GM18498 (cell line): ENCODE measurements at regions not wholly inside any gene's neighbourhood (a gene's known extent, or its start where the extent isn't known, plus 50 kb on each side); places are given as distances from the start of the nearest gene placed in this dataset.

Source experiments
- ATAC-seq: cut with Tn5 transposase; IDR thresholded peaks from one replicate; pipeline ENCODE4 v1.9.1; 2021; ENCODE audit warnings: mild to moderate bottlenecking, moderate library complexity; ENCODE audit not compliant: unreplicated experiment

DNA sequence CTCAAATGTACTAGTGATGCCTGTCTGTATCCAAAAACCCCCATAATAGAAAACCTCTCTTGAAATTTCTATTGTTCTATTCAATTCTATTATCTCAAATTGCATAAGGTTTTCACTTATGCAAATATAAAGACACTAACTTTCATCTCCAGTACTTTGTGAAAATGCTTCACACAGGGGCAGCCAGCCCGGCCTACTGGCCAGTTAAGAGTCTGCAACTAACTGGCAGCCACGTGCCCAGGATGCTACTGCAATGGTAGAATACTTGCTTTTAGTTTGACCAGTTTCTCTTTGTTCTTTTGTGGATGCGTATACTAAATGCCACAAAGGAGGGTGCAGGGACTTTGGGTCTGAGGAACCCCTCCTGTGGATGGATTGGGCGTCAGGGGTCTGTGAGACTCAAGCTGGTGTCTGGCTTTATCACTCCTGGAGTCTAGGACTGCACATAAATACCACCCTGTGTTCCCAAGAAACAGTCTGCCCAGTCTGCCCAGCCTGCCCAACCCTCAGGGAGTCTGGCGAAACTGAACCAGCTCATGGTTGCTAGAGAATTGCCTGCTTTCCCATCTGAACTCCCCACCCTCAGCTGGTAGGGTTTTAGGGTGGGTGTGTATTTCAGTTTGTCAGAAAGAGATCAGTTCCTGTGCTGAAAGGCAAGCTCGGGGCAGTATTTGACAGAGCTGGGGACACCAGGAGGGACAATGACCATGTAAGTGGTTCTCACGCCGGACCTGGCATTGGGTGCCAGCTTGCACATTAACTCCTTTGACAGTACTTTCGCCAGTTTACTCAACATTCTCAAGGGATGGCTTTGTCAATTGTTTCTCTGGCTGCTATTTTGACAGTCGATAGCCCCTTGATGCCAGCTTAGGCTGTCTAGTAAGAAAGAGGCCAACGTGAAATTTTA is 558.2 kb upstream of the JAG1 start:
- ATAC-seq: no peak

GRCh38 chr20:11232896-11233295 is 559.1 kb upstream of the JAG1 start:
- no peak for ATAC-seq

GRCh38 chr20:11234181-11234580 is 560.4 kb upstream of the JAG1 start:
- ATAC-seq: no peak

GRCh38 chr20:11234608-11235007 is 560.8 kb upstream of the JAG1 start:
- ATAC-seq: no peak

- ATAC-seq: no peak
Observed at GRCh38 chr20:11235058-11235457, 561.3 kb upstream of the JAG1 start.

- no peak for ATAC-seq
Observed at GRCh38 chr20:11242320-11242719, 568.5 kb upstream of the JAG1 start.

GRCh38 chr20:11245431-11245830 is 571.6 kb upstream of the JAG1 start:
- no peak for ATAC-seq

DNA sequence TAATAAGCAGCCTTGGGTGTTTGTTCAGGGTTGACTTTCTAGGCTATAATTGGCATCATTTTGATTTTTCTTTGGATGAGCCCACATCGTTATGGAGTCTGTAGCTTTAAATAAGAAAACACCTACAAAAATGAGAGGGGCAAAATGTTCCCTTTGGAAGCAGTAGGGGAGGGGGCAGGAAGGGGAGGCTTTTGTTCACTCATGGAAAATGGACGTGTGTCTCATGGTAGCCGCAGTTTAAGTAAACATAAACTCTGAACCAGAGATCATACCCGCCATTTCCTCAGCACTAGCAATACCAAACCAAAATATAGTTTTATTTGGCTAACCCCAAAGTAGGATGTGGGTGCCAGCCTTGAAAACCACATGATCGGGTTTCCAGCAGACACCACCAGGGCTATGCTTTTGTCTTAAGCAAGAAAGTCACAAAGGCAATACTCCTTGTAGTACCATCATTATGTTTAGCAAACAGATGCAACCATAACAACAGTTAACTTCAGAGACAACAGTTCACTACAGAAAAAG is 572.5 kb upstream of the JAG1 start:
- no peak for ATAC-seq

- no peak for ATAC-seq
Observed at GRCh38 chr20:11247046-11248010, 573.5 kb upstream of the JAG1 start.

DNA sequence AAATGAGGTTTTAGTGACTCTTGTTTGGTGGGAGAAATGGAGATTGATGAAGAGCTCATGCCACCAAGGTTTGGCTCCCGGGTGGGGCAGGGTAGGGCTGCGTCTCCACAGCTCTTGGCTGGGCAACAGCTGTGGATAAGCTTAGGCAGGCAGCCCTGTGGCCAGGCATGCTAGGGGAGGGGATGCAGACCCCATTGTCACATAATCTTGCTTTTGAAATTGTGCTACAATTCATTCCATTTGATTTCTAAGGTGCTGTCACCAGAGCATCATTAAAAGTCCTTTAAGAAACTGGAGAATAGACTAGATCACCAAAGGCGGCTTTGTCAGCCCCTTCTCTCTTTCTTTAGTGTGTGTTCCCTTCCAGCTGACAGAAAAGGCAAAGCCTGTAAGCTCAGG is 574.2 kb upstream of the JAG1 start:
- ATAC-seq: no peak

DNA sequence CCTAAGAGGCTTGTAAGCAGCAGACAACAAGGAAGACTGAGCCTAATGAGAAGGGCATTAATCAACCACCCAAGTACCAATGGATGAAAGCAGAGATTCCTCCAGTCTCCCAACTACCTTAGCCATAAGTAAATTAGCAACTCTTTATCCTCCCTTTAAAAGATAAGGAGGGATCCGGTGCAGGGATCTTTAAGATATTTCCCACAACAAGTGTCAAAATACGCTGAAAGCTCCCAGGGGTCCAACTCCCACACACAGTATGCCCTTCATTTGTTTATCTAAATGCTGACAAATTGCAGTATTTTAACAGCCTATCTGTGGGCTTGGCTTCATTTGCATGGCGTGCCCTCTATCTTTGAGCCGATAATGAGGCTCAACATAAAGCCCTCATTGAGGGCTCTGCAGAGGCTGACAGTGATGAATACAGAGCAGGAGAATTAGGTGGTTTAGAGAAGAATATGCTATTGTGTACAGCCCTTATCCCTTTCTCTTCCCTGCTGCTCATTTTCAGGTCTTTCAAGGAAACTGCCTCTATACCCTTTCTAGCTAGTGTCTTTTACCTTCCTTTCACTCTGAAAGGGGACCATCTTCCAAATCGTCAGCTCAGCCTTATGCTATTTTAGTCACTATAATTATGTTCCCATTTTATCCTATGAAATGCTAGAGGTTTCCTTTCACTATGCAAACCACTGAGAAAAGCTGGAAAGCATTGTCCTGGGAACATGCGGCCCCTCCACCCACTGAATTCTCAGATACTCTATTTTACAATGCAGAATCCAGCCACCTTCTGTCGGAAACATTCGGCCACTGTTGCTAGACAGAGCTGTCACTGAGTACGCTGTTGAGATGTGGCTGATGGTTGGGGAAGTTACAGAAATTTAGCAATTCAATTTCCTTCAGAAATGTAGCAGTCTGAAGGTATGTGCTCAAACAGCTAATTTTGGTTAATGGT is 575.2 kb upstream of the JAG1 start:
- ATAC-seq: no peak

DNA sequence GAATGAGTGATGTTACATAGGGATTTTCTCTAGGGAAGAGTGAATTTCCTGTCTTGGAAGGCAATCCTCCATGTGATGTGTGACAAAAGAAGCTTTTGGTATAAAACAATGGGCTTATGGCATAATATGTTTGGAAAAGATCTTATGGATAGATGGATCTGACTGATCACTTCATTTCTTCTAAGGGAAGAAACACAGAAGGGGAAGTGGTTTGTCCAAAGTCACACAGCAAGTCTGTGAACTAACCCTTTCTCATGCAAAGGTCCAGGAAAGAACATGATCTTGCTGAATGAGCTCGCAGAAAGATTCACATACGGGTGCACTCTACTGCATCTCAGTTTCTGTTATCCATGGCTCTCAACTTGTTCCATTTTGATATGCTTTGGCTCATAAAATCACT is 575.9 kb upstream of the JAG1 start:
- no peak for ATAC-seq

DNA sequence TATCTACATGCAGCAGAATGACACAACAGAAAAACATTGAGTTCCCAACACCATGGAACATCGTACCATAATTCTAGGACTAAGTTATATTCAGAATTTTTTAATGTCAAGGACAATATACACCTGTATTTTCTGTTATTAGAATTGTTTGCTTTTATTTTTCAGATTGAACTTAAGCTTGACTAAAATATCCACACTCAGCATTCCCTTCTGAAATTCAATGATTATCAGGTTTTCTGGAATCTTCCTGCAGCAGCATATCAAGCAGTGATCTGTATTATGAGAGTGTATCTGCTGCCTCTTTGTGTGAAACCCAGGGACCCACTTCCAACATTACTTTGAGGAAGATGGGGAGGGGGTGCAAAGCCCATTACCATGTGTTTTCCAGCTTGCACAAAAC is 578.6 kb upstream of the JAG1 start:
- ATAC-seq: no peak

DNA sequence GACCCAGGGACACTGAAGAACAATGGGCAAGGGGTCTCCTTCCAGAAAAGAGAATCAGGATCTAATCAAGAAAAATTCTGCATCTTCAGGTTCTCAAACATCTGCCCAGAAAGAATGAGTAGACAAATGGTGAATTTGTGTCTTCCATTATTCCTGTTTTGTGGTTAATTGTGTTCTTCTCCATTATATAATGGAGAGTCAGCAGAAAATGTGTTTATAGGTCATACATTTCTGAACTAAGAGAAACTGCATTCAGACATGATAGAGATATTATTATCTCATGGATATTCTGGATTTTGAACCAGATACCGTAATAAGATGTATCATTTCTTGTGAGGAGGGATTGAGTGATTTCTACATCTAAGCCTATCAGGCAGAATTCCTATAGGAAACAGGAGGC is 581.7 kb upstream of the JAG1 start:
- no peak for ATAC-seq

- ATAC-seq: no peak
Observed at GRCh38 chr20:11255860-11256259, 582.1 kb upstream of the JAG1 start.

DNA sequence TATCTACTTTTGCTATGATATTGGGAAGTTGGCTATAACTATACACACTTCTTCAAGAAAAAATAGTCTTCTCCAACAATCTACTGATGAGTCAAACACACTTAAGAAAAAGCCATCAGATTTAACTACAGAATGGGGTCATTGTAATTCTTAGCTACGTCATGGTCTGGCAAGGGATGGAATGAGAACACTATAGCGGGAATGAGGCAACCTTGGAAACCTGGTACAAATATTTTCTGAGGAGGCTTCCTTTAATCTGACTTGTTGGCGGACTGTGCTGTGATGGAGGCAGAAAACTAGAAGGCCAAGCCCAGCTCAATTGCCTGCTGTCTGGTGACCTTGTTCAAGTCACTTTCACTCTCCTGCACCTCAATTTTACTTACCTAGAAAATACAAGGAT is 586.8 kb upstream of the JAG1 start:
- no peak for ATAC-seq

DNA sequence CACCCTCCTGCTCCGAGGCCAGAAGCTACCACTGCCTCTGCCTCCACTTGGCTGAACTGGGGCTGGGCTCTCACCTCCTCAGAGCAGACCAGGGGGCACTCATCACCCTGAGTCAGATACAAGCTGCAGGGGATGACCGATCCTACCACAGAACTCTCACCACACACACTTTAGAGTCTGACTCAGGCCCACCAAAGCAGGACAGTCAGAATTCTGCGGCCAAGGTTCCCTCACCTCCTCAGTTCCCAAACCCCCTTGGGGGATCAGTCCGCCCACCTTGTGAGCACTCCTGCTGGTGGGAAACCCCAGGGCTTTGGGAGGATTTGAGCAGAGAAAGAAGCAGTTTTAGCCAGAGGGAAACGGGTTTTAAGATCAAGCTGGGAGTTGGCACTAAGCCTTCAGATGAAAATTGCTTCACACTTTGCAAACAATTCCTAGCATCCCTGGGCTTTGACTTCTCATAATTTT is 587.8 kb upstream of the JAG1 start:
- ATAC-seq: no peak

- no peak for ATAC-seq
Observed at GRCh38 chr20:11266571-11266970, 592.8 kb upstream of the JAG1 start.

GRCh38 chr20:11267131-11267761 is 593.4 kb upstream of the JAG1 start:
- peak; percentile 70 for ATAC-seq
